HG03175 (cell line): ENCODE measurements at regions not wholly inside any gene's neighbourhood (a gene's known extent, or its start where the extent isn't known, plus 50 kb on each side); places are given as distances from the start of the nearest gene placed in this dataset.
"Not testable (repeated sequence)": the region's sequence is repeated elsewhere in the genome, so short reads cannot be mapped to it uniquely, and the experiment has no call there.

Experiments
- ATAC-seq: cut with Tn5 transposase; IDR thresholded peaks from one replicate; pipeline ENCODE4 v1.9.1; 2021; ENCODE audit warnings: mild to moderate bottlenecking, moderate library complexity; ENCODE audit not compliant: unreplicated experiment

- ATAC-seq: no peak
Observed at GRCh38 chr6:16834242-16834641, 73.0 kb upstream of the ATXN1 start.

GRCh38 chr6:16832721-16833120 lies 71.5 kb upstream of the ATXN1 start:
- ATAC-seq: no peak

- no peak for ATAC-seq
Observed at GRCh38 chr6:16832043-16832567, 70.8 kb upstream of the ATXN1 start.

- ATAC-seq: no peak
Observed at GRCh38 chr6:16831136-16831535, 69.9 kb upstream of the ATXN1 start.

- no peak for ATAC-seq
Observed at GRCh38 chr6:16828058-16828457, 66.8 kb upstream of the ATXN1 start.

- no peak for ATAC-seq
Observed at GRCh38 chr6:16827627-16828026, 66.4 kb upstream of the ATXN1 start.

GRCh38 chr6:16825784-16826183 lies 64.5 kb upstream of the ATXN1 start:
- no peak for ATAC-seq

GRCh38 chr6:16824845-16825685 lies 63.8 kb upstream of the ATXN1 start:
- ATAC-seq: no peak

- ATAC-seq: no peak
Observed at GRCh38 chr6:16823718-16824352, 62.6 kb upstream of the ATXN1 start.

- no peak for ATAC-seq
Observed at GRCh38 chr6:16822975-16823717, 61.9 kb upstream of the ATXN1 start.

GRCh38 chr6:16822529-16822928 lies 61.3 kb upstream of the ATXN1 start:
- ATAC-seq: no peak

GRCh38 chr6:16821834-16822264 lies 60.6 kb upstream of the ATXN1 start:
- no peak for ATAC-seq

- ATAC-seq: not testable (repeated sequence)
Observed at GRCh38 chr6:16820262-16820661, 59.0 kb upstream of the ATXN1 start.

GRCh38 chr6:16819752-16820151 lies 58.5 kb upstream of the ATXN1 start:
- no peak for ATAC-seq

- ATAC-seq: no peak
Observed at GRCh38 chr6:16818992-16819626, 57.8 kb upstream of the ATXN1 start.

GRCh38 chr6:16817594-16817993 lies 56.3 kb upstream of the ATXN1 start:
- ATAC-seq: no peak

GRCh38 chr6:16816891-16817290 lies 55.6 kb upstream of the ATXN1 start:
- ATAC-seq: no peak

GRCh38 chr6:16812993-16813392 lies 51.7 kb upstream of the ATXN1 start:
- no peak for ATAC-seq

GRCh38 chr6:16811277-16811979 lies 50.2 kb upstream of the ATXN1 start:
- no peak for ATAC-seq
